OCI-LY1 (cell line): ENCODE measurements at regions not wholly inside any gene's neighbourhood (a gene's known extent, or its start where the extent isn't known, plus 50 kb on each side); places are given as distances from the start of the nearest gene placed in this dataset.
"Not testable (repeated sequence)": the region's sequence is repeated elsewhere in the genome, so short reads cannot be mapped to it uniquely, and the experiment has no call there.

Experiments
- EZH2 ChIP-seq: fragments of 200-600 bp; sonication (generic), shearing (Covaris generic); IDR thresholded peaks from 2 replicates; pipeline ENCODE4 v1.8.0; 2017; ENCODE audit warnings: borderline replicate concordance, mixed run types, mild to moderate bottlenecking, antibody characterized with exemption, low read length, moderate library complexity, mixed read lengths
- TF ChIP-seq, protein P1 (sequence below): fragments of 200-600 bp; sonication (generic), shearing (Covaris generic); IDR thresholded peaks from 2 replicates; pipeline ENCODE4 v1.5.1; 2017; ENCODE audit warnings: mild to moderate bottlenecking, antibody characterized with exemption, low read length, moderate library complexity, mixed read lengths

DNA sequence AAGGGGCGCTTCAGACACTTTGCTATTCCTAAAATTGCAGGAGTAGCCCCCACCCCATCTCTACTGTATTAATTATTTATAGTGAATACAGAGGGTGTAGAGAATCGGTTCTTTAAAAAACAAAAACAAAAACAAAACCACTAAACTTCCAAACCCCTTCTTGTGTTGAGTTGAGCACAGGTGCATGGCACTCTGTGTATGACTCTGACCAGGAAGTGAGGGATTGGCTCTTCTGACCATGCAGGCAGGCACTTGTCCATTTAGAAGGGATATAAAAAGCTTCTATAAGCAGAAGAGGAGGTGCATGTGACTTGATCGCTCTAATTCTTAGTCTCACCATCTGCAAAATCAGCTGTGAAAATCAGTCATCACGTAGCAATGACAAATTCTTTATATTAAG lies 108.0 kb upstream of the PRSS1 start:
- TF ChIP-seq, protein P1, sequence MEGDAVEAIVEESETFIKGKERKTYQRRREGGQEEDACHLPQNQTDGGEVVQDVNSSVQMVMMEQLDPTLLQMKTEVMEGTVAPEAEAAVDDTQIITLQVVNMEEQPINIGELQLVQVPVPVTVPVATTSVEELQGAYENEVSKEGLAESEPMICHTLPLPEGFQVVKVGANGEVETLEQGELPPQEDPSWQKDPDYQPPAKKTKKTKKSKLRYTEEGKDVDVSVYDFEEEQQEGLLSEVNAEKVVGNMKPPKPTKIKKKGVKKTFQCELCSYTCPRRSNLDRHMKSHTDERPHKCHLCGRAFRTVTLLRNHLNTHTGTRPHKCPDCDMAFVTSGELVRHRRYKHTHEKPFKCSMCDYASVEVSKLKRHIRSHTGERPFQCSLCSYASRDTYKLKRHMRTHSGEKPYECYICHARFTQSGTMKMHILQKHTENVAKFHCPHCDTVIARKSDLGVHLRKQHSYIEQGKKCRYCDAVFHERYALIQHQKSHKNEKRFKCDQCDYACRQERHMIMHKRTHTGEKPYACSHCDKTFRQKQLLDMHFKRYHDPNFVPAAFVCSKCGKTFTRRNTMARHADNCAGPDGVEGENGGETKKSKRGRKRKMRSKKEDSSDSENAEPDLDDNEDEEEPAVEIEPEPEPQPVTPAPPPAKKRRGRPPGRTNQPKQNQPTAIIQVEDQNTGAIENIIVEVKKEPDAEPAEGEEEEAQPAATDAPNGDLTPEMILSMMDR: not testable (repeated sequence)
- TF ChIP-seq EZH2: not testable (repeated sequence)
